ENCODE measurements at regions not wholly inside any gene's neighbourhood (a gene's known extent, or its start where the extent isn't known, plus 50 kb on each side); places are given as distances from the start of the nearest gene placed in this dataset.
"Not testable (repeated sequence)": the region's sequence is repeated elsewhere in the genome, so short reads cannot be mapped to it uniquely, and the experiment has no call there.

GRCh38 chr14:43793579-43793978 lies 713.5 kb downstream of the FSCB start:
- no peak overlapping the region for H3K4me3 ChIP-seq (ENCODE audit: low read length)
- H2BK5ac ChIP-seq (ENCODE audit: low read length): no peak overlapping the region
- no peak overlapping the region for H3K9ac ChIP-seq (ENCODE audit: low read length)
- no peaks in the 10 kb centered on the region for H3K79me1 ChIP-seq (ENCODE audit: low read length)
- H3K4me1 ChIP-seq (ENCODE audit: control insufficient read depth, low read depth, low read length): no peaks in the 10 kb centered on the region
- no peak overlapping the region for H2AK5ac ChIP-seq (ENCODE audit: low read length)
- H3K27ac ChIP-seq (ENCODE audit: low read depth, low read length): no peak overlapping the region
- no peaks in the 10 kb centered on the region for H3K27me3 ChIP-seq (ENCODE audit: insufficient read depth, low read length, poor library complexity)
- H4K5ac ChIP-seq (ENCODE audit: low read length): no peak overlapping the region
- DNase-seq: no peak
- no peaks in the 10 kb centered on the region for H3K36me3 ChIP-seq (ENCODE audit: control insufficient read depth, insufficient read depth, low read length)
- no peak overlapping the region for H2BK15ac ChIP-seq (replicated peaks; ENCODE audit: low read depth)
- no peak overlapping the region for H4K8ac ChIP-seq (ENCODE audit: low read depth, low read length)
- no CpG with 5 or more reads among the region's 2 CpGs for WGBS (ENCODE audit: extremely low coverage, insufficient coverage, low lambda C conversion rate)
- no peak overlapping the region for H3K23ac ChIP-seq (ENCODE audit: low read length)
- H3K4me2 ChIP-seq (ENCODE audit: low read length): no peak overlapping the region
- H3K56ac ChIP-seq (ENCODE audit: low read length): no peak overlapping the region
- H3K4ac ChIP-seq (ENCODE audit: low read depth, low read length): no peak overlapping the region
- H3K79me2 ChIP-seq (ENCODE audit: control insufficient read depth, insufficient read depth, low read length): no peaks in the 10 kb centered on the region
- no peak overlapping the region for H3K18ac ChIP-seq (ENCODE audit: low read length)
- no peak overlapping the region for H2BK120ac ChIP-seq (ENCODE audit: low read depth, low read length)

DNA sequence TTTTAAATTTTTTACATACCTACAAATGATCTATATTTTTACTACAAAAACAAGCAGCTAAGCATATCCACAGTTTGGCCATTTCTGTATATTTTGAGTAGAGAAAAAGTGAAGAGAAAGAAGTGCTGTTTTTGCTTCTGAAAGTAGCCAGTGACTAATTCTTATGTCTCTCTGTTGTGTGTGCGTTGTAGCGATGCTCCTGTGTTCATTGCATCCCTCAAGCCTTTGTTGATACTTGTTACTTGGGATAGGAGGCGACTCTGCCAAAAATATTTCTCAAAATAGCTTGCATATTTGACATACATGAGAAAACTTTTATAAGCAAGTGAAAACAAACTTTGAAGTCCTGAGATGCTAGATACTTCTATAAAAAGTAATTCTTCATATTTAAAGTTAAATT lies 714.1 kb downstream of the FSCB start:
- Histone ChIP-seq H3K56ac (ENCODE audit: low read length) (no peak overlapping the region), H3K36me3 (ENCODE audit: control insufficient read depth, insufficient read depth, low read length) (no peaks in the 10 kb centered on the region), H3K4me1 (ENCODE audit: control insufficient read depth, low read depth, low read length) (no peaks in the 10 kb centered on the region), H4K5ac (ENCODE audit: low read length) (no peak overlapping the region), H3K79me1 (ENCODE audit: low read length) (no peaks in the 10 kb centered on the region), H3K27me3 (ENCODE audit: insufficient read depth, low read length, poor library complexity) (no peaks in the 10 kb centered on the region), H2BK5ac (ENCODE audit: low read length) (no peak overlapping the region), H3K4me2 (ENCODE audit: low read length) (no peak overlapping the region), H3K9ac (ENCODE audit: low read length) (no peak overlapping the region), H2BK15ac (replicated peaks; ENCODE audit: low read depth) (no peak overlapping the region), H3K23ac (ENCODE audit: low read length) (no peak overlapping the region), H3K4me3 (ENCODE audit: low read length) (no peak overlapping the region), H4K8ac (ENCODE audit: low read depth, low read length) (no peak overlapping the region), H3K4ac (ENCODE audit: low read depth, low read length) (no peak overlapping the region), H2AK5ac (ENCODE audit: low read length) (no peak overlapping the region), H3K79me2 (ENCODE audit: control insufficient read depth, insufficient read depth, low read length) (no peaks in the 10 kb centered on the region), H3K27ac (ENCODE audit: low read depth, low read length) (no peak overlapping the region), H3K18ac (ENCODE audit: low read length) (no peak overlapping the region), H2BK120ac (ENCODE audit: low read depth, low read length) (no peak overlapping the region)
- no peak for DNase-seq
- WGBS (ENCODE audit: extremely low coverage, insufficient coverage, low lambda C conversion rate): no CpG with 5 or more reads among the region's 3 CpGs

GRCh38 chr14:43790681-43791080 lies 716.4 kb downstream of the FSCB start:
- no peak overlapping the region for H3K4ac ChIP-seq (ENCODE audit: low read depth, low read length)
- no peaks in the 10 kb centered on the region for H3K79me1 ChIP-seq (ENCODE audit: low read length)
- H3K18ac ChIP-seq (ENCODE audit: low read length): no peak overlapping the region
- WGBS (ENCODE audit: extremely low coverage, insufficient coverage, low lambda C conversion rate): no CpG with 5 or more reads among the region's 4 CpGs
- H4K5ac ChIP-seq (ENCODE audit: low read length): no peak overlapping the region
- no peaks in the 10 kb centered on the region for H3K79me2 ChIP-seq (ENCODE audit: control insufficient read depth, insufficient read depth, low read length)
- no peak overlapping the region for H2AK5ac ChIP-seq (ENCODE audit: low read length)
- no peak overlapping the region for H3K23ac ChIP-seq (ENCODE audit: low read length)
- H2BK15ac ChIP-seq (replicated peaks; ENCODE audit: low read depth): no peak overlapping the region
- H3K4me1 ChIP-seq (ENCODE audit: control insufficient read depth, low read depth, low read length): no peaks in the 10 kb centered on the region
- H2BK5ac ChIP-seq (ENCODE audit: low read length): no peak overlapping the region
- no peak overlapping the region for H3K27ac ChIP-seq (ENCODE audit: low read depth, low read length)
- H3K56ac ChIP-seq (ENCODE audit: low read length): no peak overlapping the region
- H3K4me3 ChIP-seq (ENCODE audit: low read length): no peak overlapping the region
- peak; percentile 27 for DNase-seq
- no peak overlapping the region for H4K8ac ChIP-seq (ENCODE audit: low read depth, low read length)
- no peak overlapping the region for H3K4me2 ChIP-seq (ENCODE audit: low read length)
- H3K27me3 ChIP-seq (ENCODE audit: insufficient read depth, low read length, poor library complexity): no peaks in the 10 kb centered on the region
- H2BK120ac ChIP-seq (ENCODE audit: low read depth, low read length): no peak overlapping the region
- no peak overlapping the region for H3K9ac ChIP-seq (ENCODE audit: low read length)
- no peaks in the 10 kb centered on the region for H3K36me3 ChIP-seq (ENCODE audit: control insufficient read depth, insufficient read depth, low read length)

GRCh38 chr14:43789458-43789857 lies 717.6 kb downstream of the FSCB start:
- Histone ChIP-seq H3K4me1 (ENCODE audit: control insufficient read depth, low read depth, low read length) (no peaks in the 10 kb centered on the region), H3K36me3 (ENCODE audit: control insufficient read depth, insufficient read depth, low read length) (no peaks in the 10 kb centered on the region), H3K4me2 (ENCODE audit: low read length) (no peak overlapping the region), H3K56ac (ENCODE audit: low read length) (no peak overlapping the region), H3K23ac (ENCODE audit: low read length) (no peak overlapping the region), H4K5ac (ENCODE audit: low read length) (no peak overlapping the region), H3K18ac (ENCODE audit: low read length) (no peak overlapping the region), H3K79me1 (ENCODE audit: low read length) (no peaks in the 10 kb centered on the region), H4K8ac (ENCODE audit: low read depth, low read length) (no peak overlapping the region), H3K9ac (ENCODE audit: low read length) (no peak overlapping the region), H3K79me2 (ENCODE audit: control insufficient read depth, insufficient read depth, low read length) (no peaks in the 10 kb centered on the region), H2AK5ac (ENCODE audit: low read length) (no peak overlapping the region), H2BK5ac (ENCODE audit: low read length) (no peak overlapping the region), H3K4me3 (ENCODE audit: low read length) (no peak overlapping the region), H2BK15ac (replicated peaks; ENCODE audit: low read depth) (no peak overlapping the region), H2BK120ac (ENCODE audit: low read depth, low read length) (no peak overlapping the region), H3K4ac (ENCODE audit: low read depth, low read length) (no peak overlapping the region), H3K27me3 (ENCODE audit: insufficient read depth, low read length, poor library complexity) (no peaks in the 10 kb centered on the region), H3K27ac (ENCODE audit: low read depth, low read length) (no peak overlapping the region)
- DNase-seq: no peak
- WGBS (ENCODE audit: extremely low coverage, insufficient coverage, low lambda C conversion rate): no CpG with 5 or more reads among the region's 2 CpGs

DNA sequence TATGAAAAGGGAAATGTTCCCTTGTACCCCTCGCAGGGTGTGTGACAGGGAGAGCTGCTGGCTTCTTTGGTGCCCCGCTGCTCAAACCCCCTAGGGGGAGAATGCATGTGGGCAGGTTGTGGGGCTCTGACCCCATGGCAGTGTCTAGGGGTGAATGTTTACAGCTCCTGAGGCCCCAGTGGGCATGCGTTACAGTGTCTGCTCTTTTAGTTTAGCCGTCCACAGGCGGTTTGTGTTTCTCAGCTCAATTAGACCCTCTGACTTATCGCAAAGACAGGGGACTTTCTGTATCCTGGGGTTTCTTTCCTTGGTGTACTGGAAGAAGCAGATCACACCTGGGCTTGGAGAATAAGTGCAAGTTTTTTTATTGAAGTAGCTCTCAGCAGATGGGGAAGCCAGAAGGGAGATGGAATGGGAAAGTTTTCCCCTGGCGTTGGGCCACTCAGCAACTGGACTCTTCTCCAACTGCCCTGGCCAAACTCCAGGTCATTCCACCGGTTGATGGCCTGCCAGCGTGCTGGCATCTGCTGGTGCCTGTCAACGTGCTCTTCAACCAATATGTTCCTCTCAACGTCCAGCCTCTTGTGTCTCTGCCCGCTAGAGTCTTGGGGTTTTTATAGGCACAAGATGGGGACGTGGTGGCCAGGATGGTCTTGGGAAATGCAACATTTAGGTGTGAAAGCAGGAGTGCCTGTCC lies 720.9 kb downstream of the FSCB start:
- no peak overlapping the region for H3K9ac ChIP-seq (ENCODE audit: low read length)
- no peak overlapping the region for H2BK120ac ChIP-seq (ENCODE audit: low read depth, low read length)
- no peaks in the 10 kb centered on the region for H3K79me1 ChIP-seq (ENCODE audit: low read length)
- H3K4ac ChIP-seq (ENCODE audit: low read depth, low read length): no peak overlapping the region
- no peak overlapping the region for H4K5ac ChIP-seq (ENCODE audit: low read length)
- DNase-seq: no peak
- H3K23ac ChIP-seq (ENCODE audit: low read length): no peak overlapping the region
- H2BK5ac ChIP-seq (ENCODE audit: low read length): no peak overlapping the region
- no peak overlapping the region for H3K4me3 ChIP-seq (ENCODE audit: low read length)
- H2BK15ac ChIP-seq (replicated peaks; ENCODE audit: low read depth): no peak overlapping the region
- H3K27ac ChIP-seq (ENCODE audit: low read depth, low read length): no peak overlapping the region
- H3K18ac ChIP-seq (ENCODE audit: low read length): no peak overlapping the region
- WGBS (ENCODE audit: extremely low coverage, insufficient coverage, low lambda C conversion rate): no CpG with 5 or more reads among the region's 13 CpGs
- H3K4me1 ChIP-seq (ENCODE audit: control insufficient read depth, low read depth, low read length): no peaks in the 10 kb centered on the region
- H3K4me2 ChIP-seq (ENCODE audit: low read length): no peak overlapping the region
- H3K79me2 ChIP-seq (ENCODE audit: control insufficient read depth, insufficient read depth, low read length): no peaks in the 10 kb centered on the region
- no peak overlapping the region for H2AK5ac ChIP-seq (ENCODE audit: low read length)
- H3K36me3 ChIP-seq (ENCODE audit: control insufficient read depth, insufficient read depth, low read length): no peaks in the 10 kb centered on the region
- no peak overlapping the region for H4K8ac ChIP-seq (ENCODE audit: low read depth, low read length)
- H3K27me3 ChIP-seq (ENCODE audit: insufficient read depth, low read length, poor library complexity): no peaks in the 10 kb centered on the region
- H3K56ac ChIP-seq (ENCODE audit: low read length): no peak overlapping the region

DNA sequence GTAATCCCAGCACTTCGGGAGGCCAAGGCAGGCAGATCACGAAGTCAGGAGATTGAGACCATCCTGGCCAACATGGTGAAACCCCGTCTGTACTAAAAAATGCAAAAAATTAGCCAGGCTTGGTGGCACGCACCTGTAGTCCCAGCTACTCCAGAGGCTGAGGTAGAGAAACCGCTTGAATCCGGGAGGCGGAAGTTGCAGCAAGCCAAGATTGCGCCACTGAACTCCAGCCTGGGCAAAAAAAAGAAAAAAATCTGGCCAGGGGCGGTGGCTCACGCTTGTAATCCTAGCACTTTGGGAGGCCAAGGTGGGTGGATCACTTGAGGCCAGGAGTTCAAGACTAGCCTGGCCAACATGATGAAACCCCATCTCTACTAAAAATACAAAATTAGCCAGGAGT lies 722.7 kb downstream of the FSCB start:
- not testable (repeated sequence) for H2AK5ac ChIP-seq (ENCODE audit: low read length); H3K27me3 ChIP-seq (ENCODE audit: insufficient read depth, low read length, poor library complexity); H3K18ac ChIP-seq (ENCODE audit: low read length); H3K36me3 ChIP-seq (ENCODE audit: control insufficient read depth, insufficient read depth, low read length); H3K23ac ChIP-seq (ENCODE audit: low read length); H2BK120ac ChIP-seq (ENCODE audit: low read depth, low read length); H3K4me3 ChIP-seq (ENCODE audit: low read length); H4K8ac ChIP-seq (ENCODE audit: low read depth, low read length); H3K27ac ChIP-seq (ENCODE audit: low read depth, low read length); H3K4ac ChIP-seq (ENCODE audit: low read depth, low read length); H2BK5ac ChIP-seq (ENCODE audit: low read length); H2BK15ac ChIP-seq (replicated peaks; ENCODE audit: low read depth); DNase-seq; H3K79me2 ChIP-seq (ENCODE audit: control insufficient read depth, insufficient read depth, low read length); H3K56ac ChIP-seq (ENCODE audit: low read length); H3K4me2 ChIP-seq (ENCODE audit: low read length); H3K79me1 ChIP-seq (ENCODE audit: low read length); H3K9ac ChIP-seq (ENCODE audit: low read length); H3K4me1 ChIP-seq (ENCODE audit: control insufficient read depth, low read depth, low read length); H4K5ac ChIP-seq (ENCODE audit: low read length)
- WGBS (ENCODE audit: extremely low coverage, insufficient coverage, low lambda C conversion rate): no CpG with 5 or more reads among the region's 10 CpGs
